Tibial nerve (tissue), 4 donors: ENCODE measurements at regions not wholly inside any gene's neighbourhood (a gene's known extent, or its start where the extent isn't known, plus 50 kb on each side); places are given as distances from the start of the nearest gene placed in this dataset.

ENCODE experiments used
- DNase-seq, 2 donors: peaks; one replicate each; pipeline ENCODE4 v3.0.0-alpha.2; 2019; ENCODE audit warnings: low spot score in 2 of 2
- H3K27ac ChIP-seq, 4 donors: fragments of 200-600 bp; sonication (generic) in 3 of 4; one replicate each; pipeline ENCODE4 v1.5.1; 2017 to 2019; ENCODE audit warnings: mild to moderate bottlenecking in 1 of 4
- H3K27me3 ChIP-seq, 2 donors: fragments of 200-600 bp; sonication (generic) in 1 of 2; one replicate each; pipeline versions ENCODE4 v1.5.1 to v1.6.0; 2017 to 2019
- H3K36me3 ChIP-seq, 3 donors: fragments of 200-600 bp; sonication (generic); one replicate each; pipeline ENCODE4 v1.5.1; 2018 to 2019
- H3K4me1 ChIP-seq, 4 donors: fragments of 200-600 bp; sonication (generic) in 3 of 4; one replicate each; pipeline ENCODE4 v1.5.1; 2017 to 2019
- H3K4me3 ChIP-seq, 4 donors: fragments of 200-600 bp; sonication (generic) in 3 of 4; one replicate each; pipeline ENCODE4 v1.5.1; 2017 to 2019; ENCODE audit warnings: mild to moderate bottlenecking in 1 of 4, moderate library complexity in 1 of 4
- H3K9me3 ChIP-seq, 4 donors: fragments of 200-600 bp; sonication (generic) in 3 of 4; one replicate each; pipeline ENCODE4 v1.5.1; 2017 to 2019
- CTCF ChIP-seq, 5 experiments: fragments of 200-600 bp in 3 of 5; fragments of 450-650 bp in 2 of 5; sonication (generic) in 3 of 5; IDR thresholded peaks; one replicate each; pipeline ENCODE4 v1.5.1; 2016 to 2019; ENCODE audit warnings: antibody characterized with exemption in 5 of 5, mild to moderate bottlenecking in 3 of 5, moderate library complexity in 2 of 5
- EP300 ChIP-seq, 2 donors: sonication (generic); formaldehyde crosslinking; IDR thresholded peaks; one replicate each; pipeline ENCODE4 v1.6.1; 2017; ENCODE audit warnings: antibody characterized with exemption in 2 of 2, mild to moderate bottlenecking in 1 of 2
- POLR2A ChIP-seq, 2 donors: fragments of 450-650 bp; IDR thresholded peaks; one replicate each; pipeline ENCODE4 v1.6.1; 2017; ENCODE audit warnings: antibody characterized with exemption in 2 of 2, mild to moderate bottlenecking in 2 of 2, moderate library complexity in 2 of 2
- WGBS, 2 donors: methylation state at CpG; one replicate each; pipeline ENCODE4 v1.1.5; 2018; 5-methylcytosine and 5-hydroxymethylcytosine counted together

- WGBS, 2 donors = 90 to 91% methylated on average over 4 of the region's 4 CpGs
- no peaks in the 10 kb centered on the region for H3K27me3 ChIP-seq
- TF ChIP-seq CTCF (IDR thresholded peaks at IDR 0.05) = no peak
- TF ChIP-seq EP300 (IDR thresholded peaks at IDR 0.05) = no peak
- TF ChIP-seq POLR2A (IDR thresholded peaks at IDR 0.05) = no peak
Observed at GRCh38 chr2:173681881-173682650, 283.1 kb downstream of the SP3 start.

GRCh38 chr2:173684896-173685459, 280.2 kb downstream of the SP3 start:
- DNase-seq = no peak
- WGBS, 2 donors = 90 to 91% methylated on average over 6 of the region's 6 CpGs
- no peak overlapping the region for H3K4me3 ChIP-seq

More at GRCh38 chr2:173681881-173682650, 283.1 kb downstream of the SP3 start:
- Histone ChIP-seq H3K4me3 (no peak overlapping the region), H3K27ac (no peak overlapping the region), H3K4me1 (no peaks in the 10 kb centered on the region), H3K36me3 (no peaks in the 10 kb centered on the region), H3K9me3 (peaks cover 0 to 16% (median 0%) of the 10 kb centered on the region in 4 donors)
- no peak for DNase-seq

GRCh38 chr2:173690349-173690748, 274.8 kb downstream of the SP3 start:
- no peak overlapping the region for H3K27ac ChIP-seq
- H3K4me3 ChIP-seq = no peak overlapping the region
- H3K36me3 ChIP-seq = no peaks in the 10 kb centered on the region
- H3K9me3 ChIP-seq = peaks cover 0 to 5% (median 0%) of the 10 kb centered on the region in 4 donors
- TF ChIP-seq CTCF (IDR thresholded peaks at IDR 0.05) (no peak), POLR2A (IDR thresholded peaks at IDR 0.05) (no peak), EP300 (IDR thresholded peaks at IDR 0.05) (no peak)
- DNase-seq = no peak
- no peaks in the 10 kb centered on the region for H3K4me1 ChIP-seq
- H3K27me3 ChIP-seq = no peaks in the 10 kb centered on the region

More at GRCh38 chr2:173684896-173685459, 280.2 kb downstream of the SP3 start:
- Histone ChIP-seq H3K4me1 (no peaks in the 10 kb centered on the region), H3K27me3 (no peaks in the 10 kb centered on the region), H3K36me3 (no peaks in the 10 kb centered on the region), H3K27ac (no peak overlapping the region), H3K9me3 (peaks cover 0 to 16% (median 0%) of the 10 kb centered on the region in 4 donors)
- no peak for TF ChIP-seq EP300 (IDR thresholded peaks at IDR 0.05)
- TF ChIP-seq POLR2A (IDR thresholded peaks at IDR 0.05) = no peak
- no peak for TF ChIP-seq CTCF (IDR thresholded peaks at IDR 0.05)

GRCh38 chr2:173692068-173692467, 273.1 kb downstream of the SP3 start:
- Histone ChIP-seq H3K9me3 (peaks cover 0 to 5% (median 0%) of the 10 kb centered on the region in 4 donors), H3K27ac (no peak overlapping the region), H3K27me3 (no peaks in the 10 kb centered on the region), H3K4me1 (no peaks in the 10 kb centered on the region), H3K4me3 (no peak overlapping the region), H3K36me3 (no peaks in the 10 kb centered on the region)
- 75 to 85% methylated on average over 5 of the region's 5 CpGs for WGBS, 2 donors
- TF ChIP-seq POLR2A (IDR thresholded peaks at IDR 0.05) = no peak
- no peak for TF ChIP-seq CTCF (IDR thresholded peaks at IDR 0.05)
- no peak for TF ChIP-seq EP300 (IDR thresholded peaks at IDR 0.05)
- no peak for DNase-seq

GRCh38 chr2:173693044-173693589, 272.1 kb downstream of the SP3 start:
- Histone ChIP-seq H3K4me1 (no peaks in the 10 kb centered on the region), H3K36me3 (no peaks in the 10 kb centered on the region), H3K4me3 (no peak overlapping the region), H3K27me3 (no peaks in the 10 kb centered on the region), H3K9me3 (peaks cover 0 to 5% (median 0%) of the 10 kb centered on the region in 4 donors), H3K27ac (no peak overlapping the region)
- TF ChIP-seq EP300 (IDR thresholded peaks at IDR 0.05) (no peak), POLR2A (IDR thresholded peaks at IDR 0.05) (no peak), CTCF (IDR thresholded peaks at IDR 0.05) (no peak)
- DNase-seq = no peak
- 85 to 87% methylated on average over 5 of the region's 5 CpGs for WGBS, 2 donors
